SH-SY5Y (cell line): ENCODE measurements at regions not wholly inside any gene's neighbourhood (a gene's known extent, or its start where the extent isn't known, plus 50 kb on each side); places are given as distances from the start of the nearest gene placed in this dataset.

Experiments used
- GATA2 ChIP-seq: IDR thresholded peaks from 2 replicates; pipeline ENCODE4 v1.6.1; 2011; ENCODE audit warnings: mild to moderate bottlenecking, low read depth, low read length
- GATA3 ChIP-seq: IDR thresholded peaks from 2 replicates; pipeline ENCODE4 v1.6.1; 2011; ENCODE audit warnings: low read depth, mild to moderate bottlenecking, low read length, moderate library complexity

DNA sequence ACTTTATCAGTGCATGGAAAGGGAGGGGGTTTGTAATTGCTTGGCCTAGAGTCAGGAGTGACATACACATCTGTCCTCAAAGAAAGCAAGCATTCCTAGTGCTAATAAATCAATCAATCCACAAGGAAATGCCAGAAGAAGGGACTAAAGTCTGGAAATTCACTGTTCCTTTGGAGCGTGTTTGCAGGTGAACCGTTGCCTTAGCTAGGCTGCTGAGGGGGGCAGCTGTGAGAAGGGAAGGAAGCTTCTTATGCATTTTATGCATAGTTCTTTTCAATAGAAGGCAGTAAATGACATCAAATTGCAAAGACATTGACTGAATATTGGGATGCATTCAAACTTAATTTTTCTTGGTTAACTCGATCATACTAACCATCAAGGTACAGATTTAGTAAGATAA is 1092.5 kb upstream of the SEMA6A start:
- no peak for TF ChIP-seq GATA3
- TF ChIP-seq GATA2: no peak
